ENCODE measurements at regions not wholly inside any gene's neighbourhood (a gene's known extent, or its start where the extent isn't known, plus 50 kb on each side); places are given as distances from the start of the nearest gene placed in this dataset.
A peak's percentile ranks its signal among the peaks of the same experiment; 100 is the strongest.

GRCh38 chr14:94903338-94903737 lies 133.4 kb upstream of the GSC start:
- no peak overlapping the region for H3K27ac ChIP-seq
- no peaks in the 10 kb centered on the region for H3K9me3 ChIP-seq
- intact Hi-C loops (cut with DNase I): loop anchor here in 4 of 10 donors (10.0 kb wide), 2 partner anchors 191 to 531 kb away; no protein-coding TSS in a partner anchor
- no peak overlapping the region for H3K4me3 ChIP-seq
- 84 to 86% (median 85%) methylated on average over 4 of the region's 4 CpGs for WGBS, 4 donors
- no peaks in the 10 kb centered on the region for H3K4me1 ChIP-seq
- TF ChIP-seq, protein P1, sequence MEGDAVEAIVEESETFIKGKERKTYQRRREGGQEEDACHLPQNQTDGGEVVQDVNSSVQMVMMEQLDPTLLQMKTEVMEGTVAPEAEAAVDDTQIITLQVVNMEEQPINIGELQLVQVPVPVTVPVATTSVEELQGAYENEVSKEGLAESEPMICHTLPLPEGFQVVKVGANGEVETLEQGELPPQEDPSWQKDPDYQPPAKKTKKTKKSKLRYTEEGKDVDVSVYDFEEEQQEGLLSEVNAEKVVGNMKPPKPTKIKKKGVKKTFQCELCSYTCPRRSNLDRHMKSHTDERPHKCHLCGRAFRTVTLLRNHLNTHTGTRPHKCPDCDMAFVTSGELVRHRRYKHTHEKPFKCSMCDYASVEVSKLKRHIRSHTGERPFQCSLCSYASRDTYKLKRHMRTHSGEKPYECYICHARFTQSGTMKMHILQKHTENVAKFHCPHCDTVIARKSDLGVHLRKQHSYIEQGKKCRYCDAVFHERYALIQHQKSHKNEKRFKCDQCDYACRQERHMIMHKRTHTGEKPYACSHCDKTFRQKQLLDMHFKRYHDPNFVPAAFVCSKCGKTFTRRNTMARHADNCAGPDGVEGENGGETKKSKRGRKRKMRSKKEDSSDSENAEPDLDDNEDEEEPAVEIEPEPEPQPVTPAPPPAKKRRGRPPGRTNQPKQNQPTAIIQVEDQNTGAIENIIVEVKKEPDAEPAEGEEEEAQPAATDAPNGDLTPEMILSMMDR (IDR thresholded peaks at IDR 0.05): no peak
- no peak for TF ChIP-seq POLR2A (IDR thresholded peaks at IDR 0.05)
- peaks cover 0 to 6% (median 0%) of the 10 kb centered on the region in 9 donors for H3K27me3 ChIP-seq
- ATAC-seq (no peak), DNase-seq (no peak)
- H3K36me3 ChIP-seq: no peaks in the 10 kb centered on the region

DNA sequence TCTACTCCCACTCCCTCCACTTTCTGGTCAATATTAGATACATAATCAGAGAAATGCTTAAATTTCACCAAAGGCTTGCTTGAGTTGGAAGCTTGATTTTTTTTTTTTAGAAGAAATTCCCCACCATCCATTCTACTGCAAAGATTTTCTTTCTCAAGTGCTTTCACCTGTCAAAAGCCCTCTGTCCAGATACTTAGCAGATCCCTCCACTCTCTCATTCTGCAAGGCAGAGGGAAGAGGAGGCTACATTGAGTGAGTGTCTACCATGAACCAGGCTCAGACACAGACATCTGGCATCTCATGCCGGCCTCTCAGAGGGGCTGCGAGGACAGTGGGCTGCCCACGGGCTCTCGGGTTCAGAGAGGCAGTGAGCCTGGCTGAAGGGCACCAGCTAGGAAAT lies 127.6 kb upstream of the GSC start:
- 51 to 67% (median 58%) methylated on average over 4 of the region's 4 CpGs for WGBS, 4 donors
- H3K4me1 ChIP-seq: no peaks in the 10 kb centered on the region
- intact Hi-C loops (cut with DNase I): no loop called here
- H3K27me3 ChIP-seq: peaks cover 0 to 27% (median 3%) of the 10 kb centered on the region in 9 donors
- H3K4me3 ChIP-seq: no peak overlapping the region
- no peak for ATAC-seq
- DNase-seq: no peak
- peaks cover 0 to 5% (median 0%) of the 10 kb centered on the region in 12 donors for H3K9me3 ChIP-seq
- no peaks in the 10 kb centered on the region for H3K36me3 ChIP-seq
- no peak overlapping the region for H3K27ac ChIP-seq
- TF ChIP-seq, protein P1 (IDR thresholded peaks at IDR 0.05): no peak
- no peak for TF ChIP-seq POLR2A (IDR thresholded peaks at IDR 0.05)

DNA sequence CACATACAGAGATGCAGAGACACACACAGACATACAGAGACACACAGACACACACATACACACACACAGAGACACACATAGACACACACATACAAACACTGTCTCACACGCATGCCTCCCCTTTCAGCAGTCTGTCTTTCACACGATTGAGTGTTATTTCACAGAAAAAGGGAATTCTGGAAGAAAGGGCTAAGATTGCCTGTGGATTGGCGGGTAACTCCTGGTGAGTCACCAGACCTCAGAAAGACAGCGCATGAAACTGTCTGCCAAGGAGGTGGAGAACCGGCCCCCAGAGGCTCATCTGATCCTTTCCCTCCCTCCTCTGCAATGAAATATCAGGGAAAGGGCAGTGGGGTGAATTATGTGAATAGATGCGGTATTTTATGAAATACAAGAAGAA lies 127.2 kb upstream of the GSC start:
- DNase-seq (peak in 1 of 5 donors; percentile 34), ATAC-seq (peak in 2 of 4 donors; percentile 63 to 75)
- peaks cover 0 to 5% (median 0%) of the 10 kb centered on the region in 12 donors for H3K9me3 ChIP-seq
- intact Hi-C loops (cut with DNase I): no loop called here
- peaks cover 0 to 27% (median 5%) of the 10 kb centered on the region in 9 donors for H3K27me3 ChIP-seq
- TF ChIP-seq, protein P1 (IDR thresholded peaks at IDR 0.05): no peak
- no peak for TF ChIP-seq POLR2A (IDR thresholded peaks at IDR 0.05)
- H3K36me3 ChIP-seq: no peaks in the 10 kb centered on the region
- WGBS, 4 donors: 50 to 64% (median 60%) methylated on average over 6 of the region's 6 CpGs
- H3K4me1 ChIP-seq: no peaks in the 10 kb centered on the region
- no peak overlapping the region for H3K27ac ChIP-seq
- H3K4me3 ChIP-seq: no peak overlapping the region

DNA sequence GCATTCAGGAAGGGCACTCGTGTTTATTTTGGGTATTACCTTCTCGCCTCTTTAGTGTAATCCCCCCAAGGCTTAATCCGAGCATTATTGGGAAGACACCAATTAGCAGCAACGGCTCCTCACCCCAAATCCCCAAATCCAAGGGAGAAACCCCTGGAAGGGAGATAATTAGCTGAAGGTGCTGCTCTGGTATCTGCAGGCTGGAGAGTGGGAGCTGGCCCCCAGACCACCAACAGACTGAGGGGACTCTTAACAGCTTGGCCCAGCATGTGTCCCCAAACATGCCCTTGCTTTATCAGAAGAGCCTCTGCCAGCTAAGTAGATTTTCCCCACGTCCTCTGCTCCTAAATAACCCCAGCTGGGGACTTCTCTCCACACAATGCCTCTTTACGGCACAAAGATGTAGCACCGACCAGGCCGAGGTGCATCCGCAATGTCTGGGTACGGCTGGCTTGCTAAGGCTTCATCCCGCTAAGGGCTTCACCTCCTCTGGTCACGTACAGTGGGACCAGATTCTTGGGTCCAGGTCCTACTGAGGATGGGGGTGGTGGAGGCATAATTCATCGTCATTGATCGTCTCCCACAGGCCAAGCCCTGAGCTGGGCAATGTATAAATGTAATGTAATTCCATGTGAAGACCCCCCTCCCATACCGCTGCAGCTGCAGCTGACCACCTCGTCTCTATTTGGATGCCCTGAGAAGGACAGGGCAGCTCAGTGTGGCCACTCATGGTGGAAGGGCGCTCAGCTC lies 123.7 kb upstream of the GSC start:
- Histone ChIP-seq H3K4me1 (no peaks in the 10 kb centered on the region), H3K27ac (no peak overlapping the region), H3K36me3 (no peaks in the 10 kb centered on the region), H3K9me3 (peaks cover 0 to 5% (median 0%) of the 10 kb centered on the region in 12 donors), H3K4me3 (no peak overlapping the region), H3K27me3 (peaks cover 0 to 27% (median 0%) of the 10 kb centered on the region in 9 donors)
- intact Hi-C loops (cut with DNase I): no loop called here
- DNase-seq: no peak
- TF ChIP-seq, protein P1 (IDR thresholded peaks at IDR 0.05): no peak
- TF ChIP-seq POLR2A (IDR thresholded peaks at IDR 0.05): no peak
- ATAC-seq: no peak
- 53 to 75% (median 62%) methylated on average over 17 of the region's 17 CpGs for WGBS, 4 donors
